Astrocyte of the cerebellum (primary cell): ENCODE measurements at regions not wholly inside any gene's neighbourhood (a gene's known extent, or its start where the extent isn't known, plus 50 kb on each side); places are given as distances from the start of the nearest gene placed in this dataset.

Source experiments
- DNase-seq: peaks from one replicate; pipeline ENCODE4 v3.0.0-alpha.2; 2011; ENCODE audit warnings: low read depth
- H3K4me3 ChIP-seq: 2 replicates; pipeline ENCODE4 v1.5.1; 2011; ENCODE audit warnings: mild to moderate bottlenecking, low read depth, low read length, moderate library complexity
- in situ Hi-C: cut with HindIII; loops from 2 replicates; pipeline ENCODE4 v1.10.0; 2017; ENCODE audit warnings: low sequenced_read_pairs
- TF ChIP-seq, protein P1 (sequence below): IDR thresholded peaks from 2 replicates; pipeline ENCODE4 v1.5.1; 2012; ENCODE audit warnings: low read length, low read depth, moderate library complexity, mild to moderate bottlenecking; ENCODE audit errors: missing control alignments

DNA sequence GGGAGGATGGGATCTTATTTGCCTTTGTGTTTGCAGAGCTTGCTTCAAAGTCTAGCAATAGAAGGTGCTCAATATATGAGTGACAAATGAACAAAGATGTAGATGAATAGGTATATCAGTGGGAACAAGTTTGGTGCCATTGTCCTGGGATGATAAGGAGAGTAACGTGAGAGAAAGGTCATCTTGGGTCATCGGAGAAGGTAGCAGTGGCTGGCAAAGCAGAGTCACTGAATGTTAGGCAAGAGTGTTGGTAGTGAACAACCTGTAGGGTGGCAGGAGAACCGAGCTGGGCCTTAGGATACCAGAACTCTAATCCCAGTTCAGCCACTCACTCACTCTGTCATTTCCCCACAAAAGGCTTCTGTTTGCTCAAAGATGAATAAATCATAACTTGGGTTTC lies 87.2 kb downstream of the CCDC71L start:
- H3K4me3 ChIP-seq, result no peak overlapping the region
- TF ChIP-seq, protein P1, sequence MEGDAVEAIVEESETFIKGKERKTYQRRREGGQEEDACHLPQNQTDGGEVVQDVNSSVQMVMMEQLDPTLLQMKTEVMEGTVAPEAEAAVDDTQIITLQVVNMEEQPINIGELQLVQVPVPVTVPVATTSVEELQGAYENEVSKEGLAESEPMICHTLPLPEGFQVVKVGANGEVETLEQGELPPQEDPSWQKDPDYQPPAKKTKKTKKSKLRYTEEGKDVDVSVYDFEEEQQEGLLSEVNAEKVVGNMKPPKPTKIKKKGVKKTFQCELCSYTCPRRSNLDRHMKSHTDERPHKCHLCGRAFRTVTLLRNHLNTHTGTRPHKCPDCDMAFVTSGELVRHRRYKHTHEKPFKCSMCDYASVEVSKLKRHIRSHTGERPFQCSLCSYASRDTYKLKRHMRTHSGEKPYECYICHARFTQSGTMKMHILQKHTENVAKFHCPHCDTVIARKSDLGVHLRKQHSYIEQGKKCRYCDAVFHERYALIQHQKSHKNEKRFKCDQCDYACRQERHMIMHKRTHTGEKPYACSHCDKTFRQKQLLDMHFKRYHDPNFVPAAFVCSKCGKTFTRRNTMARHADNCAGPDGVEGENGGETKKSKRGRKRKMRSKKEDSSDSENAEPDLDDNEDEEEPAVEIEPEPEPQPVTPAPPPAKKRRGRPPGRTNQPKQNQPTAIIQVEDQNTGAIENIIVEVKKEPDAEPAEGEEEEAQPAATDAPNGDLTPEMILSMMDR, result no peak
- in situ Hi-C loops, result no loop called here
- DNase-seq, result no peak

DNA sequence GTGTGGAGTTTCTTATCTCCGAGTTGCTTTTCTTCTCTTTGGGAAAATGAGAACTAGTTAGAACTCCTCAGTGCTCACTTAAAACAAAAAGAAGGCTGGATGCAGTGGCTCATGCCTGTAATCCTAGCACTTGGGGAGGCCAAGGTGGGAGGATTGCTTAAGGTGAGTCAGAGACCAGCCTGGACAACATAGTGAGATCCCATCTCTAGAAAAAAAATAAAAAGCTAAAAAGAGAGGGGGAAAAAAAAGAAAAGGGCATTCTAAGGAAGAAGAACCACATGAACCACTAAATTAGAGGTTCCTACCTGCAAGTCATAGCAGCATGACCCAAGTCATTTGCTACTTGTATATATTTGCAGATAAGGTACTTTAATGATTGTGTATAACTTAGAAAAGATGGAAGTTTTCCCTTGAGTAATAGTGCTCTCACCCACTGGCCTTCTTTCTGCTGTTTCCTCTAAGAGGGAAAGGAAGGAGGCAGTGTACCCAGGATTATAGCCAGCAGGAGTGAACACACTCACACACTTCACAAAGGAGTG lies 87.8 kb downstream of the CCDC71L start:
- H3K4me3 ChIP-seq, result no peak overlapping the region
- in situ Hi-C loops, result no loop called here
- no peak for DNase-seq
- TF ChIP-seq, protein P1, result no peak

DNA sequence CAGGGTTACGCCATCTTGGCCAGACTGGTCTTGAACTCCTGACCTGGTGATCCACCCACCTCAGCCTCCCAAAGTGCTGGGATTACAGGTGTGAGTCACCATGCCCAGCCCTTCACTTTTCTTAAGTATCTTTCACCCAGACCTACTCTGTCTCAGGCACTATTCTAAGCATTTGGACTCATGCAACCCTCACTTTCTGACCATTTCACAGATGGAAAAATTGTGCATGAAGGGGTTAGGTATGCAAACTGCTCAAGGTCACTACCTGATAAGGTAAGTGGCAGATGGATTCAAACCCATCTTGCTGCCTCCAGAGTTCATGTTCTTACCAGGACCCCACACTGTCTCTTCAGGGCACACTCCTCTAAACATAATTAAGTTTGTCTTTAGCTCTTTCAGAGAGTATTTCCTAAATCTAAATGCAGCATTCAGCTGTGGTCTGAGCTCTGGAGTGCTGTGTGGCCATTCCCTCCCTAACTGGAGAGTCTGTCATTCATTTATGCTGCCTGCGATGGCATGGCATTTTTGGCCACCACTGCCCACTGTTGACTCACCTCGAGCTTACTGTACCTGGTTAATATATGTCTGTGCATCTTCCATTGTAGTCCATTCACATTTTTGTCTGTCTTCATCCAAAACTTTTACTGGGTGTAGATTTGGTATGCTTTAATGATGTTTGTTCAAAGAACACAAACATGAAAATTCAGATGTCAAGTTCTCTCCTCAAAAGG lies 88.4 kb downstream of the CCDC71L start:
- TF ChIP-seq, protein P1, result no peak
- no peak for DNase-seq
- H3K4me3 ChIP-seq, result no peak overlapping the region
- in situ Hi-C loops, result no loop called here

DNA sequence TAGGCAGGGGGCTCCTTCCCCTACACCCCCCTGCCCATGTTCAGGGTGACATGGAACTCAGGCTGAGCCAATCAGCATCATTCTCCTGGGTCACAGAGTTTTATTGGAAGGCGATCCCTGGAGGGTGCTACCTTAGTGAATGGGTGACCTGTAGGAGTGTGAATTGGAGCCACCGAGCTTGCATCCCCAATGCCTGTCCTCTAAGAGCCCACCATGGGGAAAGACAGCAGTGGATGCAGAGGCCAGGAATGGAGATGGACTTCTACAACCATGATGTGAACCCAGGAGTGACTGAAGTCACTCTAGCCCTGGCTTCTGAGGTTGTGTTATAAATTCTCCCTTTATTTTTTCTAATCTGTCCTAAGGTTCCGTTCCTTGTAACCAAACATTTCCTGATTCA lies 89.4 kb downstream of the CCDC71L start:
- TF ChIP-seq, protein P1, result no peak
- H3K4me3 ChIP-seq, result no peak overlapping the region
- in situ Hi-C loops, result no loop called here
- no peak for DNase-seq

DNA sequence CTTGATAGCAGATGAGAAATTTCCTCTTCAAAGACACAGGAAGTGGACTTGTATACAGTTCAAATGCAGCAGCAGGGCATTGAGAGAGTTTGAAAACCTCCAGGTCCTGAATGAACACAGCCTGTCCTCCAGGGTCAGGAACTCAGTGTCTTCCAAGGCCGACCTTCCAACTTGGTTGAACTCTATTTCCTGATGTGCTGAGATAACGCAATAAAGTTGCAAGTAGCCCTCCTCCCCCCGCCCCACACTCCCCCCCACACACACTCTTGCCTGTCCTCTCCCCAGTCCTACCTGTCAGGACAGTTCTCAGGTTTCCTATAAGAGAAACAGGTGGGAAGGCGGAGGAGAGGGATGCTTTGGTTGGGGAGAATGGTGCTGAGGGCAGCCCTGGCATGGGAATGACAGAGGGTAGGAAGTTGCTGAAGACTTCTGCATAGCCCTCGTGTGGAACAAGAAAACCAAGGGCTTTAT lies 90.0 kb downstream of the CCDC71L start:
- in situ Hi-C loops, result no loop called here
- TF ChIP-seq, protein P1, result no peak
- no peak overlapping the region for H3K4me3 ChIP-seq
- no peak for DNase-seq

DNA sequence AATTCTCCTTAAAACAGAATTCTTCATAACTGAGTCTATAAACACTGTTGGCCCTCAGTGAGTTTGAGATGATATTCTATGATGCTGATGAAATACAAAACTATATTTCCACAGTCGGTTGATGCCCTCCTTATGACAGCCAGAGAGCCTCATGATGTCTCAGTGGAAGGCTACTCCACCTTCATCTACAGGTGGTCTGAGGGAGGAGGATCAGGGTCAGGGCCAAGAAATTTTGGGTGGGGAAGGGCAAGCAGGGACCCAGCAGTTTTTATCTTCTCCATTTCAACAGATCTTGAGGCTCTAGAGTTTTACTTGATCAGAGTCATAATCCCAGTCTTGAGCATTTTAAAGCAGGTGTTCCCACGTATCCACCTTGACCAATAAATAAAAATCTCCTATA lies 90.8 kb downstream of the CCDC71L start:
- TF ChIP-seq, protein P1, result no peak
- H3K4me3 ChIP-seq, result no peak overlapping the region
- no peak for DNase-seq
- in situ Hi-C loops, result no loop called here
